Naive thymus-derived CD8-positive, alpha-beta T cell (primary cell): ENCODE measurements at regions not wholly inside any gene's neighbourhood (a gene's known extent, or its start where the extent isn't known, plus 50 kb on each side); places are given as distances from the start of the nearest gene placed in this dataset.
"Not testable (repeated sequence)": the region's sequence is repeated elsewhere in the genome, so short reads cannot be mapped to it uniquely, and the experiment has no call there.

Source experiments
- ATAC-seq, 2 donors: fragments of 150-1000 bp; cut with Tn5 transposase in 1 of 2; sonication (Bioruptor Pico), chemical (Tn5 transposase) in 1 of 2; 1 replicate in 1 of 2; 2 replicates in 1 of 2; pipeline ENCODE4 v1.10.0; 2021; ENCODE audit warnings: mild to moderate bottlenecking in 2 of 2, moderate library complexity in 2 of 2
- POLR2A ChIA-PET: fragments of 350-600 bp; sonication (Branson Sonifier 250); formaldehyde crosslinking; loops from one replicate; lab custom pipeline; 2021; ENCODE audit warnings: antibody characterized with exemption; lab: Charles Lee
- DNase-seq, 10 donors: peaks; one replicate each; pipeline versions ENCODE4 v3.0.0 to v3.0.0-alpha.2; 2020 to 2022
- H3K27ac Mint-ChIP-seq, 10 donors: one replicate each; pipeline ENCODE4 v1.8.0; 2020 to 2022; ENCODE audit warnings: mild to moderate bottlenecking in 10 of 10, mixed read lengths in 10 of 10, moderate library complexity in 4 of 10, inconsistent platforms in 1 of 10
- H3K27me3 Mint-ChIP-seq, 5 donors: one replicate each; pipeline ENCODE4 v1.8.0; 2021 to 2022; ENCODE audit warnings: mixed read lengths in 5 of 5
- H3K36me3 Mint-ChIP-seq, 3 donors: one replicate each; pipeline ENCODE4 v1.8.0; 2020 to 2022; ENCODE audit warnings: mixed read lengths in 3 of 3, mild to moderate bottlenecking in 2 of 3, inconsistent platforms in 1 of 3
- H3K4me1 Mint-ChIP-seq, 4 donors: one replicate each; pipeline ENCODE4 v1.8.0; 2021 to 2022; ENCODE audit warnings: mixed read lengths in 4 of 4
- H3K4me3 Mint-ChIP-seq, 10 donors: one replicate each; pipeline ENCODE4 v1.8.0; 2020 to 2022; ENCODE audit warnings: mild to moderate bottlenecking in 10 of 10, mixed read lengths in 10 of 10, moderate library complexity in 6 of 10, inconsistent platforms in 1 of 10
- H3K9me3 Mint-ChIP-seq, 9 donors: one replicate each; pipeline ENCODE4 v1.8.0; 2020 to 2022; ENCODE audit warnings: mixed read lengths in 9 of 9, mild to moderate bottlenecking in 3 of 9, inconsistent platforms in 1 of 9, moderate library complexity in 1 of 9

- Mint-ChIP-seq H3K4me1 (no peaks in the 10 kb centered on the region), H3K4me3 (no peak overlapping the region), H3K27me3 (peaks cover 0 to 6% (median 2%) of the 10 kb centered on the region in 5 donors), H3K9me3 (no peaks in the 10 kb centered on the region), H3K36me3 (no peaks in the 10 kb centered on the region), H3K27ac (peak overlapping the region in 1 of 10 donors; percentile 33)
- ATAC-seq (no peak), DNase-seq (no peak)
- POLR2A ChIA-PET: no interaction called here
Measured at GRCh38 chr1:9443913-9444445, 95.3 kb upstream of the SLC25A33 start.

GRCh38 chr1:9444532-9444931 lies 94.7 kb upstream of the SLC25A33 start:
- Mint-ChIP-seq H3K4me1 (no peaks in the 10 kb centered on the region), H3K36me3 (no peaks in the 10 kb centered on the region), H3K27ac (no peak overlapping the region), H3K4me3 (no peak overlapping the region), H3K9me3 (no peaks in the 10 kb centered on the region), H3K27me3 (peaks cover 0 to 6% (median 2%) of the 10 kb centered on the region in 5 donors)
- ATAC-seq (no peak), DNase-seq (no peak)
- POLR2A ChIA-PET: no interaction called here

GRCh38 chr1:9445081-9445480 lies 94.2 kb upstream of the SLC25A33 start:
- H3K9me3 Mint-ChIP-seq, ATAC-seq, H3K27me3 Mint-ChIP-seq, H3K4me3 Mint-ChIP-seq, H3K4me1 Mint-ChIP-seq, H3K36me3 Mint-ChIP-seq, POLR2A ChIA-PET, DNase-seq, H3K27ac Mint-ChIP-seq: not testable (repeated sequence)

- no peaks in the 10 kb centered on the region for H3K4me1 Mint-ChIP-seq
- no peaks in the 10 kb centered on the region for H3K9me3 Mint-ChIP-seq
- no peaks in the 10 kb centered on the region for H3K27me3 Mint-ChIP-seq
- no peak overlapping the region for H3K27ac Mint-ChIP-seq
- ATAC-seq: no peak
- DNase-seq: no peak
- H3K4me3 Mint-ChIP-seq: no peak overlapping the region
- POLR2A ChIA-PET: no interaction called here
- no peaks in the 10 kb centered on the region for H3K36me3 Mint-ChIP-seq
Measured at GRCh38 chr1:9447215-9447960, 91.9 kb upstream of the SLC25A33 start.

- Mint-ChIP-seq H3K4me1 (no peaks in the 10 kb centered on the region), H3K27me3 (peaks cover 0 to under 1% (median 0%) of the 10 kb centered on the region in 5 donors), H3K4me3 (no peak overlapping the region), H3K36me3 (no peaks in the 10 kb centered on the region), H3K27ac (no peak overlapping the region), H3K9me3 (no peaks in the 10 kb centered on the region)
- DNase-seq (no peak), ATAC-seq (no peak)
- POLR2A ChIA-PET: no interaction called here
Measured at GRCh38 chr1:9448132-9449109, 90.8 kb upstream of the SLC25A33 start.

GRCh38 chr1:9449110-9449627 lies 90.1 kb upstream of the SLC25A33 start:
- Mint-ChIP-seq H3K9me3 (no peaks in the 10 kb centered on the region), H3K4me3 (no peak overlapping the region), H3K4me1 (no peaks in the 10 kb centered on the region), H3K27ac (no peak overlapping the region), H3K36me3 (no peaks in the 10 kb centered on the region), H3K27me3 (peaks cover 0 to 4% (median 0%) of the 10 kb centered on the region in 5 donors)
- POLR2A ChIA-PET: no interaction called here
- no peak for ATAC-seq
- no peak for DNase-seq

GRCh38 chr1:9449976-9450696 lies 89.1 kb upstream of the SLC25A33 start:
- H3K27ac Mint-ChIP-seq: peak overlapping the region in 1 of 10 donors; percentile 67
- H3K36me3 Mint-ChIP-seq: no peaks in the 10 kb centered on the region
- no peaks in the 10 kb centered on the region for H3K4me1 Mint-ChIP-seq
- peaks cover 0 to 6% (median 0%) of the 10 kb centered on the region in 5 donors for H3K27me3 Mint-ChIP-seq
- no peak overlapping the region for H3K4me3 Mint-ChIP-seq
- ATAC-seq (no peak), DNase-seq (no peak)
- no peaks in the 10 kb centered on the region for H3K9me3 Mint-ChIP-seq
- POLR2A ChIA-PET: interaction anchor here (0.6 kb wide), 1 partner anchor 175 kb away, joined by 5 read pairs; no protein-coding TSS in a partner anchor

- Mint-ChIP-seq H3K27me3 (peaks cover 0 to 6% (median 0%) of the 10 kb centered on the region in 5 donors), H3K4me3 (no peak overlapping the region), H3K27ac (no peak overlapping the region), H3K36me3 (no peaks in the 10 kb centered on the region), H3K4me1 (peaks cover 0 to 2% (median 0%) of the 10 kb centered on the region in 4 donors), H3K9me3 (no peaks in the 10 kb centered on the region)
- ATAC-seq (no peak), DNase-seq (no peak)
- POLR2A ChIA-PET: no interaction called here
Measured at GRCh38 chr1:9451081-9451480, 88.2 kb upstream of the SLC25A33 start.

GRCh38 chr1:9452516-9453140 lies 86.6 kb upstream of the SLC25A33 start:
- peaks cover 0 to 6% (median 0%) of the 10 kb centered on the region in 5 donors for H3K27me3 Mint-ChIP-seq
- H3K36me3 Mint-ChIP-seq: no peaks in the 10 kb centered on the region
- POLR2A ChIA-PET: no interaction called here
- no peaks in the 10 kb centered on the region for H3K9me3 Mint-ChIP-seq
- no peak overlapping the region for H3K4me3 Mint-ChIP-seq
- ATAC-seq: no peak
- H3K4me1 Mint-ChIP-seq: peaks cover 0 to 2% (median 0%) of the 10 kb centered on the region in 4 donors
- DNase-seq: no peak
- no peak overlapping the region for H3K27ac Mint-ChIP-seq

- H3K4me3 Mint-ChIP-seq: no peak overlapping the region
- no peaks in the 10 kb centered on the region for H3K36me3 Mint-ChIP-seq
- POLR2A ChIA-PET: no interaction called here
- no peak for DNase-seq
- peaks cover 0 to 2% (median 0%) of the 10 kb centered on the region in 4 donors for H3K4me1 Mint-ChIP-seq
- H3K9me3 Mint-ChIP-seq: no peaks in the 10 kb centered on the region
- no peak overlapping the region for H3K27ac Mint-ChIP-seq
- no peak for ATAC-seq
- peaks cover 0 to 6% (median 0%) of the 10 kb centered on the region in 5 donors for H3K27me3 Mint-ChIP-seq
Measured at GRCh38 chr1:9453375-9453774, 85.9 kb upstream of the SLC25A33 start.

GRCh38 chr1:9453779-9454418 lies 85.4 kb upstream of the SLC25A33 start:
- DNase-seq (no peak), ATAC-seq (no peak)
- H3K27ac Mint-ChIP-seq: no peak overlapping the region
- H3K4me1 Mint-ChIP-seq: peaks cover 0 to 2% (median 0%) of the 10 kb centered on the region in 4 donors
- H3K36me3 Mint-ChIP-seq: no peaks in the 10 kb centered on the region
- POLR2A ChIA-PET: interaction anchor here (0.7 kb wide), 1 partner anchor 88 kb away, joined by 3 read pairs; no protein-coding TSS in a partner anchor
- peaks cover 0 to 6% (median 0%) of the 10 kb centered on the region in 5 donors for H3K27me3 Mint-ChIP-seq
- H3K9me3 Mint-ChIP-seq: no peaks in the 10 kb centered on the region
- H3K4me3 Mint-ChIP-seq: no peak overlapping the region
